Osteoblast (primary cell): ENCODE measurements at regions not wholly inside any gene's neighbourhood (a gene's known extent, or its start where the extent isn't known, plus 50 kb on each side); places are given as distances from the start of the nearest gene placed in this dataset.

Experiments
- DNase-seq: peaks from one replicate; pipeline ENCODE4 v3.0.0; 2011; ENCODE audit warnings: low spot score, mixed read lengths; ENCODE audit not compliant: insufficient read length; ENCODE audit errors: missing footprints
- H2AFZ ChIP-seq: 2 replicates; pipeline ENCODE4 v1.6.0; 2011; ENCODE audit warnings: mild to moderate bottlenecking, low read length
- H3K27ac ChIP-seq: 2 replicates; pipeline ENCODE4 v1.5.1; 2011; ENCODE audit warnings: mild to moderate bottlenecking, low read depth, low read length, moderate library complexity
- H3K27me3 ChIP-seq: 2 replicates; pipeline ENCODE4 v1.6.0; 2012; ENCODE audit warnings: mild to moderate bottlenecking, control low read depth, inconsistent platforms, low read length, moderate library complexity; ENCODE audit not compliant: insufficient read depth
- H3K36me3 ChIP-seq: 2 replicates; pipeline ENCODE4 v1.5.1; 2011; ENCODE audit warnings: mild to moderate bottlenecking, low read length, control low read depth, moderate library complexity; ENCODE audit not compliant: insufficient read depth
- H3K4me1 ChIP-seq: 2 replicates; pipeline ENCODE4 v1.5.1; 2011; ENCODE audit warnings: mild to moderate bottlenecking, low read length, control low read depth, moderate library complexity; ENCODE audit not compliant: insufficient read depth
- H3K4me2 ChIP-seq: 2 replicates; pipeline ENCODE4 v1.6.0; 2011; ENCODE audit warnings: mild to moderate bottlenecking, low read length; ENCODE audit not compliant: insufficient read depth
- H3K4me3 ChIP-seq: fragments of 200-600 bp; sonication (generic); 3 replicates; pipeline ENCODE4 v1.5.1; 2012; ENCODE audit warnings: mild to moderate bottlenecking, low read length, inconsistent platforms; ENCODE audit not compliant: insufficient read depth
- H3K79me2 ChIP-seq: 2 replicates; pipeline ENCODE4 v1.6.0; 2012; ENCODE audit warnings: mild to moderate bottlenecking, low read length, control low read depth, inconsistent platforms; ENCODE audit not compliant: insufficient read depth
- H3K9me3 ChIP-seq: 2 replicates; pipeline ENCODE4 v1.5.1; 2011; ENCODE audit warnings: low read depth, low read length, control low read depth
- H4K20me1 ChIP-seq: 2 replicates; pipeline ENCODE4 v1.6.0; 2012; ENCODE audit warnings: mild to moderate bottlenecking, low read length, control low read depth; ENCODE audit not compliant: insufficient read depth
- CTCF ChIP-seq: IDR thresholded peaks from 2 replicates; pipeline ENCODE4 v1.5.1; 2011; ENCODE audit warnings: mild to moderate bottlenecking, low read depth, low read length, moderate library complexity; ENCODE audit errors: extremely low read depth

DNA sequence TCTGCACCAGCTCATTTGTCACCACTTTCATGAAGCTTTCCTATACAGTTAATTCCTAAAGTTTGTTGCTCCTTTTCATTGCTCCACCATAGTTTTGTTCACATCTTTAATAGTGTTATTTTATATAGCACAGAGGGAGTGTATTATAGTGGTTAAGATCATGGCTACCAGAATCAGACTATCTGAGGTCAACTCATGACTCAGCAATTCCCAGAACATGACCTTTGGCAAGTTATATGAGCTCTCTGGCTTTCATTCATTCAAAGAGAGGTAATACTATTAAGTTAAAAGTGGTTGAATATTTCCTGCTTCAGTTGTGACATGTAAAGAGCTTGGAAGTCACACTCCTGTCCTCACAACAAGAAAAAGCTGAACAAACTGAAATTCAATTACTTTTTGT lies 1073.5 kb downstream of the NAALADL2 start:
- Histone ChIP-seq H3K4me1 (no peaks in the 10 kb centered on the region), H3K27ac (no peak overlapping the region), H4K20me1 (no peaks in the 10 kb centered on the region), H3K4me3 (no peak overlapping the region), H2AFZ (no peak overlapping the region), H3K9me3 (no peaks in the 10 kb centered on the region), H3K36me3 (no peaks in the 10 kb centered on the region), H3K4me2 (no peak overlapping the region), H3K79me2 (no peaks in the 10 kb centered on the region), H3K27me3 (no peaks in the 10 kb centered on the region)
- DNase-seq: no peak
- TF ChIP-seq CTCF: no peak

DNA sequence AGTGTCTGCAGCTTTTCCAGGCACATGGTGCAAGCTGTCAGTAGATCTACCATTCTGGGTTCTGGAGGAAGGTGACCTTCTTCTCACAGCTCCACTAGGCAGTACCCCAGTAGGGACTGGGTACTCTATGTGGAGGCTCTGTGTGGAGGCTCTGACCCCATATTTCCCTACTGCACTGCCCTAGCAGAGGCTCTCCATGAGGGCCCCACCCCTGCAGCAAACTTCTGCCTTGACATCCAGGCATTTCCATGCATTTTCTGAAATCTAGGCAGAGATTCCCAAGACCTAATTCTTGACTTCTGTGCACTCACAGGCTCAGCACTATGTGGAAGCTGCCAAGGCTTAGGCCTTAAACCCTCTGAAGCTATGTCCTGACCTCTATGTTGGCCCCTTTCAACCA lies 1060.0 kb downstream of the NAALADL2 start:
- H3K9me3 ChIP-seq: no peaks in the 10 kb centered on the region
- no peak overlapping the region for H3K4me2 ChIP-seq
- no peak for TF ChIP-seq CTCF
- H3K4me1 ChIP-seq: no peaks in the 10 kb centered on the region
- no peak overlapping the region for H3K4me3 ChIP-seq
- H3K27me3 ChIP-seq: no peaks in the 10 kb centered on the region
- H2AFZ ChIP-seq: no peak overlapping the region
- no peaks in the 10 kb centered on the region for H4K20me1 ChIP-seq
- DNase-seq: no peak
- no peak overlapping the region for H3K27ac ChIP-seq
- H3K36me3 ChIP-seq: no peaks in the 10 kb centered on the region
- H3K79me2 ChIP-seq: no peaks in the 10 kb centered on the region

DNA sequence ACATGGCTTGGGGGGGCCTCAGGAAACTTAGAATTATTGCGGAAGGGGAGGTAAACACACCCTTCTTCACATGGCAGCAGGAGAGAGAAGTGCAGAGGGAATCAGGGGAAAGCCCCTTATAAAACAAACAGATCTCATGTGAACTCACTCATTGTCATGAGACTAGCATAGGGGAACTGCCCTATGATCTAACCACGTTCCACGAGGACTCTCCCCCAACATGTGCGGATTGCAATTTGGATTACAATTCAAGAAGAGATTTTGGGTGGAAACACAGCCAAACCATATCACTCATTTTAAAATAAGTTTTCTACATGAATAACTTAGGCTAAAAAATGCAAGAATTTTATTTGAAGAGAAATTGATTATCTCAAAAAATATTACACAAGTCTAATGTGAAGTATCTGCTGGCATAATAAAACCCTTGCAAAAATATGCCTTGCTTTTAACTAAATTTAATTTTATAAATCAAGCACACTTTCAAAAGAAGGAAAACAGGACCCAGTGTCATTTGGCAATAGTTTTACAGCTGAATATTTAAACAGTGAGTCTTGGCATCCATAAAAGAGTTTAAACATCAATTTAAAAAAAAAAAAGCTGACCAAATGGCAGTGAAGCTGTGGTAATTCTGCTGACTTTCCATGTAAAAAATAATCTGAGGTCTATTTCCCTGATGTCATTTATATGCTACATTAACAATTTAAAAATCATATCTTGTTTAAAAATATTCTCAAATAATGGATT lies 1057.2 kb downstream of the NAALADL2 start:
- Histone ChIP-seq H3K79me2 (no peaks in the 10 kb centered on the region), H3K4me3 (no peak overlapping the region), H3K4me2 (no peak overlapping the region), H3K27ac (no peak overlapping the region), H3K4me1 (no peaks in the 10 kb centered on the region), H4K20me1 (no peaks in the 10 kb centered on the region), H3K27me3 (no peaks in the 10 kb centered on the region), H3K36me3 (no peaks in the 10 kb centered on the region), H3K9me3 (no peaks in the 10 kb centered on the region), H2AFZ (no peak overlapping the region)
- TF ChIP-seq CTCF: no peak
- DNase-seq: peak; percentile 48

- Histone ChIP-seq H4K20me1 (no peaks in the 10 kb centered on the region), H3K79me2 (no peaks in the 10 kb centered on the region), H3K4me2 (no peak overlapping the region), H3K9me3 (no peaks in the 10 kb centered on the region), H3K4me1 (no peaks in the 10 kb centered on the region), H3K27me3 (no peaks in the 10 kb centered on the region), H3K4me3 (no peak overlapping the region), H2AFZ (no peak overlapping the region), H3K36me3 (no peaks in the 10 kb centered on the region), H3K27ac (no peak overlapping the region)
- DNase-seq: no peak
- no peak for TF ChIP-seq CTCF
Measured at GRCh38 chr3:175914785-175915184, 1055.7 kb downstream of the NAALADL2 start.
